ENCODE measurements at regions not wholly inside any gene's neighbourhood (a gene's known extent, or its start where the extent isn't known, plus 50 kb on each side); places are given as distances from the start of the nearest gene placed in this dataset.

DNA sequence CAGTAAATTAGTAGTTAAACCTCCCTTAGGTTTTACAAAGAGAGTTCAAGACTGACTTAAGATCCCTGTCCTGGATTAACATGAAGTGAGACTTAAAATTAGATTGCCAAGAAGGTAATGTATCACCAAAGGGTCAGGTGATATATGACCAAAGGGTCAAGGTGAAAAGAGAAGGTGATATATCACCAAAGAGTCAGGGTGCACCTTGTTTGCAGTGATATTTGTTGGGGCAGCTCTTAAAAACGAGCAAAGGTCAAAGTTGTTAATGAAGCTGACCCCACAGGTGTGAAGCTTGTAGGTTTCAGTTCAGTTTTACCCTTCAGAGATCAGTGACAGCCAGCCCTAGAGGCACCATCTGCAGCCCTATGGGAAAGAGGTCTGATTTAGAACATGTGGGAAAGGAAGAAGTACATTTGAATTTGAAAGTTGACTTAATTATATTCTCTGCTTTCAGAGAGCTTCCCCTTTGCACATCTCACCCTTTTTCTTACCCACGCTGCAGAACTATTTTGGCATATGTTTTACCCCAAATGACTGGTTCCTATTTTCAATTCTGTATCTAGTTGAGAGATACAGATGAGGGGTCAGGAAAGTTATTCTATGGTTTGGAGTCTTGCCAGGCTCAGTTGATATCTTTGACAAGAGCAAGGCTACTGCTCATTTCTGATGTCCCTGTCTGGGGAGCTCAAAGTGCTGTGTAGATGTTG, 170.8 kb downstream of the S1PR1 start (continued):
- TF ChIP-seq, protein P1, sequence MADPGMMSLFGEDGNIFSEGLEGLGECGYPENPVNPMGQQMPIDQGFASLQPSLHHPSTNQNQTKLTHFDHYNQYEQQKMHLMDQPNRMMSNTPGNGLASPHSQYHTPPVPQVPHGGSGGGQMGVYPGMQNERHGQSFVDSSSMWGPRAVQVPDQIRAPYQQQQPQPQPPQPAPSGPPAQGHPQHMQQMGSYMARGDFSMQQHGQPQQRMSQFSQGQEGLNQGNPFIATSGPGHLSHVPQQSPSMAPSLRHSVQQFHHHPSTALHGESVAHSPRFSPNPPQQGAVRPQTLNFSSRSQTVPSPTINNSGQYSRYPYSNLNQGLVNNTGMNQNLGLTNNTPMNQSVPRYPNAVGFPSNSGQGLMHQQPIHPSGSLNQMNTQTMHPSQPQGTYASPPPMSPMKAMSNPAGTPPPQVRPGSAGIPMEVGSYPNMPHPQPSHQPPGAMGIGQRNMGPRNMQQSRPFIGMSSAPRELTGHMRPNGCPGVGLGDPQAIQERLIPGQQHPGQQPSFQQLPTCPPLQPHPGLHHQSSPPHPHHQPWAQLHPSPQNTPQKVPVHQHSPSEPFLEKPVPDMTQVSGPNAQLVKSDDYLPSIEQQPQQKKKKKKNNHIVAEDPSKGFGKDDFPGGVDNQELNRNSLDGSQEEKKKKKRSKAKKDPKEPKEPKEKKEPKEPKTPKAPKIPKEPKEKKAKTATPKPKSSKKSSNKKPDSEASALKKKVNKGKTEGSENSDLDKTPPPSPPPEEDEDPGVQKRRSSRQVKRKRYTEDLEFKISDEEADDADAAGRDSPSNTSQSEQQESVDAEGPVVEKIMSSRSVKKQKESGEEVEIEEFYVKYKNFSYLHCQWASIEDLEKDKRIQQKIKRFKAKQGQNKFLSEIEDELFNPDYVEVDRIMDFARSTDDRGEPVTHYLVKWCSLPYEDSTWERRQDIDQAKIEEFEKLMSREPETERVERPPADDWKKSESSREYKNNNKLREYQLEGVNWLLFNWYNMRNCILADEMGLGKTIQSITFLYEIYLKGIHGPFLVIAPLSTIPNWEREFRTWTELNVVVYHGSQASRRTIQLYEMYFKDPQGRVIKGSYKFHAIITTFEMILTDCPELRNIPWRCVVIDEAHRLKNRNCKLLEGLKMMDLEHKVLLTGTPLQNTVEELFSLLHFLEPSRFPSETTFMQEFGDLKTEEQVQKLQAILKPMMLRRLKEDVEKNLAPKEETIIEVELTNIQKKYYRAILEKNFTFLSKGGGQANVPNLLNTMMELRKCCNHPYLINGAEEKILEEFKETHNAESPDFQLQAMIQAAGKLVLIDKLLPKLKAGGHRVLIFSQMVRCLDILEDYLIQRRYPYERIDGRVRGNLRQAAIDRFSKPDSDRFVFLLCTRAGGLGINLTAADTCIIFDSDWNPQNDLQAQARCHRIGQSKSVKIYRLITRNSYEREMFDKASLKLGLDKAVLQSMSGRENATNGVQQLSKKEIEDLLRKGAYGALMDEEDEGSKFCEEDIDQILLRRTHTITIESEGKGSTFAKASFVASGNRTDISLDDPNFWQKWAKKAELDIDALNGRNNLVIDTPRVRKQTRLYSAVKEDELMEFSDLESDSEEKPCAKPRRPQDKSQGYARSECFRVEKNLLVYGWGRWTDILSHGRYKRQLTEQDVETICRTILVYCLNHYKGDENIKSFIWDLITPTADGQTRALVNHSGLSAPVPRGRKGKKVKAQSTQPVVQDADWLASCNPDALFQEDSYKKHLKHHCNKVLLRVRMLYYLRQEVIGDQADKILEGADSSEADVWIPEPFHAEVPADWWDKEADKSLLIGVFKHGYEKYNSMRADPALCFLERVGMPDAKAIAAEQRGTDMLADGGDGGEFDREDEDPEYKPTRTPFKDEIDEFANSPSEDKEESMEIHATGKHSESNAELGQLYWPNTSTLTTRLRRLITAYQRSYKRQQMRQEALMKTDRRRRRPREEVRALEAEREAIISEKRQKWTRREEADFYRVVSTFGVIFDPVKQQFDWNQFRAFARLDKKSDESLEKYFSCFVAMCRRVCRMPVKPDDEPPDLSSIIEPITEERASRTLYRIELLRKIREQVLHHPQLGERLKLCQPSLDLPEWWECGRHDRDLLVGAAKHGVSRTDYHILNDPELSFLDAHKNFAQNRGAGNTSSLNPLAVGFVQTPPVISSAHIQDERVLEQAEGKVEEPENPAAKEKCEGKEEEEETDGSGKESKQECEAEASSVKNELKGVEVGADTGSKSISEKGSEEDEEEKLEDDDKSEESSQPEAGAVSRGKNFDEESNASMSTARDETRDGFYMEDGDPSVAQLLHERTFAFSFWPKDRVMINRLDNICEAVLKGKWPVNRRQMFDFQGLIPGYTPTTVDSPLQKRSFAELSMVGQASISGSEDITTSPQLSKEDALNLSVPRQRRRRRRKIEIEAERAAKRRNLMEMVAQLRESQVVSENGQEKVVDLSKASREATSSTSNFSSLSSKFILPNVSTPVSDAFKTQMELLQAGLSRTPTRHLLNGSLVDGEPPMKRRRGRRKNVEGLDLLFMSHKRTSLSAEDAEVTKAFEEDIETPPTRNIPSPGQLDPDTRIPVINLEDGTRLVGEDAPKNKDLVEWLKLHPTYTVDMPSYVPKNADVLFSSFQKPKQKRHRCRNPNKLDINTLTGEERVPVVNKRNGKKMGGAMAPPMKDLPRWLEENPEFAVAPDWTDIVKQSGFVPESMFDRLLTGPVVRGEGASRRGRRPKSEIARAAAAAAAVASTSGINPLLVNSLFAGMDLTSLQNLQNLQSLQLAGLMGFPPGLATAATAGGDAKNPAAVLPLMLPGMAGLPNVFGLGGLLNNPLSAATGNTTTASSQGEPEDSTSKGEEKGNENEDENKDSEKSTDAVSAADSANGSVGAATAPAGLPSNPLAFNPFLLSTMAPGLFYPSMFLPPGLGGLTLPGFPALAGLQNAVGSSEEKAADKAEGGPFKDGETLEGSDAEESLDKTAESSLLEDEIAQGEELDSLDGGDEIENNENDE (IDR thresholded peaks at IDR 0.05; ENCODE audit: insufficient replicate concordance, low read length) = no peak
- TF ChIP-seq MAFK (IDR thresholded peaks at IDR 0.05; ENCODE audit: low read depth, low read length) (no peak), TCF12 (IDR thresholded peaks at IDR 0.05; ENCODE audit: low read depth, low read length) (no peak), SP2 (IDR thresholded peaks at IDR 0.05; ENCODE audit: low read length) (no peak), RFX5 (IDR thresholded peaks at IDR 0.05; ENCODE audit: borderline replicate concordance, low read depth, low read length) (no peak), NANOG (IDR thresholded peaks at IDR 0.05; ENCODE audit: insufficient read depth, low read depth, low read length, poor library complexity, severe bottlenecking) (no peak)
- TF ChIP-seq, protein P2, sequence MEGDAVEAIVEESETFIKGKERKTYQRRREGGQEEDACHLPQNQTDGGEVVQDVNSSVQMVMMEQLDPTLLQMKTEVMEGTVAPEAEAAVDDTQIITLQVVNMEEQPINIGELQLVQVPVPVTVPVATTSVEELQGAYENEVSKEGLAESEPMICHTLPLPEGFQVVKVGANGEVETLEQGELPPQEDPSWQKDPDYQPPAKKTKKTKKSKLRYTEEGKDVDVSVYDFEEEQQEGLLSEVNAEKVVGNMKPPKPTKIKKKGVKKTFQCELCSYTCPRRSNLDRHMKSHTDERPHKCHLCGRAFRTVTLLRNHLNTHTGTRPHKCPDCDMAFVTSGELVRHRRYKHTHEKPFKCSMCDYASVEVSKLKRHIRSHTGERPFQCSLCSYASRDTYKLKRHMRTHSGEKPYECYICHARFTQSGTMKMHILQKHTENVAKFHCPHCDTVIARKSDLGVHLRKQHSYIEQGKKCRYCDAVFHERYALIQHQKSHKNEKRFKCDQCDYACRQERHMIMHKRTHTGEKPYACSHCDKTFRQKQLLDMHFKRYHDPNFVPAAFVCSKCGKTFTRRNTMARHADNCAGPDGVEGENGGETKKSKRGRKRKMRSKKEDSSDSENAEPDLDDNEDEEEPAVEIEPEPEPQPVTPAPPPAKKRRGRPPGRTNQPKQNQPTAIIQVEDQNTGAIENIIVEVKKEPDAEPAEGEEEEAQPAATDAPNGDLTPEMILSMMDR (IDR thresholded peaks at IDR 0.05; ENCODE audit: control extremely low read depth in 1 of 3, insufficient read depth in 1 of 3, low read depth in 1 of 3, low read length in 3 of 3) = no peak
